ENCODE measurements at regions not wholly inside any gene's neighbourhood (a gene's known extent, or its start where the extent isn't known, plus 50 kb on each side); places are given as distances from the start of the nearest gene placed in this dataset.

DNA sequence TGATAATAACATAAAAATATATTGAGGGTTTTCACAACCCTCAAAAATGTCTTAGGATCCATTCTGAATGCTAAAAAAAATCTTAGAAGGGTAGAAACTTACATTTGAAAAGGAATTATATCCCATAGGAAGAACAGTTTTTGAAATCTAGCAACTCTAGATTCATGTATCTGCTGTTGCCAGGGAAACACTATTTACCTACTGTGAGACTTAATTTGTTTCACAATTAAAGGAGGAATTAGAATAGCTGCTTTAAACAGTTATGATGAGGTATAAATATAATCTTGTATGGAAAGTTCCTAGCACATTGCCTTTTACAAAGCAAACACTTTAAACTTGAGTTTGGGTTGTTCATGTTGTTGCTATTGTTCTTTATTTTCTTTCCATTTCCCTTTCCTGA, 988.2 kb downstream of the SUCLG1 start:
- no peak overlapping the region for H3K4me2 ChIP-seq (ENCODE audit: control insufficient read depth, extremely low read depth, insufficient read depth, low read depth, low read length)
- TF ChIP-seq, protein P1, sequence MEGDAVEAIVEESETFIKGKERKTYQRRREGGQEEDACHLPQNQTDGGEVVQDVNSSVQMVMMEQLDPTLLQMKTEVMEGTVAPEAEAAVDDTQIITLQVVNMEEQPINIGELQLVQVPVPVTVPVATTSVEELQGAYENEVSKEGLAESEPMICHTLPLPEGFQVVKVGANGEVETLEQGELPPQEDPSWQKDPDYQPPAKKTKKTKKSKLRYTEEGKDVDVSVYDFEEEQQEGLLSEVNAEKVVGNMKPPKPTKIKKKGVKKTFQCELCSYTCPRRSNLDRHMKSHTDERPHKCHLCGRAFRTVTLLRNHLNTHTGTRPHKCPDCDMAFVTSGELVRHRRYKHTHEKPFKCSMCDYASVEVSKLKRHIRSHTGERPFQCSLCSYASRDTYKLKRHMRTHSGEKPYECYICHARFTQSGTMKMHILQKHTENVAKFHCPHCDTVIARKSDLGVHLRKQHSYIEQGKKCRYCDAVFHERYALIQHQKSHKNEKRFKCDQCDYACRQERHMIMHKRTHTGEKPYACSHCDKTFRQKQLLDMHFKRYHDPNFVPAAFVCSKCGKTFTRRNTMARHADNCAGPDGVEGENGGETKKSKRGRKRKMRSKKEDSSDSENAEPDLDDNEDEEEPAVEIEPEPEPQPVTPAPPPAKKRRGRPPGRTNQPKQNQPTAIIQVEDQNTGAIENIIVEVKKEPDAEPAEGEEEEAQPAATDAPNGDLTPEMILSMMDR (optimal IDR thresholded peaks at IDR 0.05 in 1 of 3, IDR thresholded peaks at IDR 0.05 in 1 of 3, conservative IDR thresholded peaks at IDR 0.05 in 1 of 3; ENCODE audit: extremely low read depth in 1 of 3, insufficient read depth in 2 of 3, low read length in 3 of 3): no peak
- TF ChIP-seq EZH2 (IDR thresholded peaks at IDR 0.05; ENCODE audit: low read length): no peak
- no peaks in the 10 kb centered on the region for H3K79me2 ChIP-seq (ENCODE audit: control insufficient read depth, insufficient read depth, low read length)
- H3K4me3 ChIP-seq (ENCODE audit: control insufficient read depth in 2 of 3, extremely low read depth in 1 of 3, insufficient read depth in 2 of 3, low read depth in 1 of 3, low read length in 3 of 3): no peak overlapping the region
- H2AFZ ChIP-seq (ENCODE audit: control insufficient read depth, low read length): no peak overlapping the region
- dilution Hi-C loops (cut with MboI; ENCODE audit: extremely low pct_ligation_motif_present, low sequenced_read_pairs): no loop called here
- H3K36me3 ChIP-seq (ENCODE audit: control insufficient read depth in 2 of 2, extremely low read depth in 1 of 2, insufficient read depth in 2 of 2, low read length in 2 of 2): no peaks in the 10 kb centered on the region
- no peaks in the 10 kb centered on the region for H3K27me3 ChIP-seq (ENCODE audit: control insufficient read depth, extremely low read depth, insufficient read depth, low read length)
- no peak overlapping the region for H3K27ac ChIP-seq (ENCODE audit: control insufficient read depth, insufficient read depth, low read length)
- H3K4me1 ChIP-seq (ENCODE audit: control insufficient read depth, extremely low read depth, insufficient read depth, low read length): no peaks in the 10 kb centered on the region
- peaks cover 3% of the 10 kb centered on the region for H3K9me3 ChIP-seq (ENCODE audit: control insufficient read depth, low read depth, low read length)
- no peaks in the 10 kb centered on the region for H3K9me1 ChIP-seq (ENCODE audit: control insufficient read depth, extremely low read depth, insufficient read depth, low read length)
- no peak for DNase-seq (ENCODE audit: low read depth, low spot score)
- H3K9ac ChIP-seq (ENCODE audit: control insufficient read depth, extremely low read depth, insufficient read depth, low read length): no peak overlapping the region
- no peak for FAIRE-seq
- no peaks in the 10 kb centered on the region for H4K20me1 ChIP-seq (ENCODE audit: control insufficient read depth, extremely low read depth, insufficient read depth, low read length)

DNA sequence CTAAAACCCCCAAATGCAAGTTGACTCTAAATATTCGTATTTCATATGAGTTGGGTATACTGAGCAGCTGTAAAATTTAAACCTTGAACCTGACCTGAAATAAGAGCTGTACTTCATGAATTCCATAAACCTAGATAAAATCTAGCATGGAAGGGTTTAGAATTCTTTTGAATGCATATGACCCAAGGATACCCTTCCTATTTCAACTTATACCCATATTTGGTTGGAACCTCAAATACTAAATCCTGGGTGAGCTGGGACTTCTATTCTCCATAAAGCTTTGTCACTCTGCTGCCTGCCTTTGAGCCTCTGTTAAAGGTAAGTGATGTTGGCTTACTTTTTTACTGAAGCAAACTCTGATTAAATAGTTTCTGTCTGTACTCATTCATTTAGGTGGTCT, 994.6 kb downstream of the SUCLG1 start:
- Histone ChIP-seq H3K36me3 (ENCODE audit: control insufficient read depth in 2 of 2, extremely low read depth in 1 of 2, insufficient read depth in 2 of 2, low read length in 2 of 2) (no peaks in the 10 kb centered on the region), H4K20me1 (ENCODE audit: control insufficient read depth, extremely low read depth, insufficient read depth, low read length) (no peaks in the 10 kb centered on the region), H3K9ac (ENCODE audit: control insufficient read depth, extremely low read depth, insufficient read depth, low read length) (no peak overlapping the region), H3K9me3 (ENCODE audit: control insufficient read depth, low read depth, low read length) (no peaks in the 10 kb centered on the region), H3K4me3 (ENCODE audit: control insufficient read depth in 2 of 3, extremely low read depth in 1 of 3, insufficient read depth in 2 of 3, low read depth in 1 of 3, low read length in 3 of 3) (no peak overlapping the region), H3K4me1 (ENCODE audit: control insufficient read depth, extremely low read depth, insufficient read depth, low read length) (no peaks in the 10 kb centered on the region), H3K9me1 (ENCODE audit: control insufficient read depth, extremely low read depth, insufficient read depth, low read length) (no peaks in the 10 kb centered on the region), H3K4me2 (ENCODE audit: control insufficient read depth, extremely low read depth, insufficient read depth, low read depth, low read length) (no peak overlapping the region), H3K79me2 (ENCODE audit: control insufficient read depth, insufficient read depth, low read length) (no peaks in the 10 kb centered on the region), H3K27me3 (ENCODE audit: control insufficient read depth, extremely low read depth, insufficient read depth, low read length) (no peaks in the 10 kb centered on the region), H2AFZ (ENCODE audit: control insufficient read depth, low read length) (no peak overlapping the region), H3K27ac (ENCODE audit: control insufficient read depth, insufficient read depth, low read length) (no peak overlapping the region)
- dilution Hi-C loops (cut with MboI; ENCODE audit: extremely low pct_ligation_motif_present, low sequenced_read_pairs): no loop called here
- TF ChIP-seq, protein P1 (optimal IDR thresholded peaks at IDR 0.05 in 1 of 3, IDR thresholded peaks at IDR 0.05 in 1 of 3, conservative IDR thresholded peaks at IDR 0.05 in 1 of 3; ENCODE audit: extremely low read depth in 1 of 3, insufficient read depth in 2 of 3, low read length in 3 of 3): no peak
- TF ChIP-seq EZH2 (IDR thresholded peaks at IDR 0.05; ENCODE audit: low read length): no peak
- DNase-seq (ENCODE audit: low read depth, low spot score) (no peak), FAIRE-seq (no peak)
